ENCODE measurements at regions not wholly inside any gene's neighbourhood (a gene's known extent, or its start where the extent isn't known, plus 50 kb on each side); places are given as distances from the start of the nearest gene placed in this dataset.

DNA sequence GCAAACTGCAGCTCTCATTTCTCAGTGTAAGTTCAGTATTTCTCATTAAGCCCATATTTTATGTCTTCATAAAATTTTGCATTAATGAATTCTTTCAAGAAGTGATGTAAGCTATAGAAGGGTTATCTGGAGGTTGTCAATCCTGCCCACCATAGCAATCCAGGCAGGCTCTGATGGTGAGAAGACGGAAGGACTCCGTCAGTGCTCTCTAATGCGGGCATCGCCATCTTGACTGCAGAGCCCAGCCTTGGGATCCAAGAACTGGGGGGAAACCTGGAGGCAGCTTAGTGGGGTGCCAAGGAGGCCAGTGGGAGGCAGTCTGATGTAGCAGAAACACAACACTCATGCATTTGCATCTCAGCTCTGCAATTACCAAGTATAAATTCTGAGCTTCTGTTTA is 707.4 kb upstream of the NRP1 start:
- TF ChIP-seq CEBPB (IDR thresholded peaks at IDR 0.05) (no peak), YY1 (IDR thresholded peaks at IDR 0.05; ENCODE audit: low read depth) (no peak), CREB1 (IDR thresholded peaks at IDR 0.05; ENCODE audit: low read depth) (no peak), EP300 (IDR thresholded peaks at IDR 0.05; ENCODE audit: borderline replicate concordance) (no peak), RAD21 (IDR thresholded peaks at IDR 0.05; ENCODE audit: low read depth) (no peak), NFIC (IDR thresholded peaks at IDR 0.05) (no peak), EGR1 (IDR thresholded peaks at IDR 0.05) (no peak), TAF1 (IDR thresholded peaks at IDR 0.05; ENCODE audit: low read depth) (no peak), FOXM1 (IDR thresholded peaks at IDR 0.05; ENCODE audit: borderline replicate concordance, low read depth) (no peak)
- TF ChIP-seq, protein P1, sequence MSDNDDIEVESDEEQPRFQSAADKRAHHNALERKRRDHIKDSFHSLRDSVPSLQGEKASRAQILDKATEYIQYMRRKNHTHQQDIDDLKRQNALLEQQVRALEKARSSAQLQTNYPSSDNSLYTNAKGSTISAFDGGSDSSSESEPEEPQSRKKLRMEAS (IDR thresholded peaks at IDR 0.05), result no peak
- TF ChIP-seq, protein P2, sequence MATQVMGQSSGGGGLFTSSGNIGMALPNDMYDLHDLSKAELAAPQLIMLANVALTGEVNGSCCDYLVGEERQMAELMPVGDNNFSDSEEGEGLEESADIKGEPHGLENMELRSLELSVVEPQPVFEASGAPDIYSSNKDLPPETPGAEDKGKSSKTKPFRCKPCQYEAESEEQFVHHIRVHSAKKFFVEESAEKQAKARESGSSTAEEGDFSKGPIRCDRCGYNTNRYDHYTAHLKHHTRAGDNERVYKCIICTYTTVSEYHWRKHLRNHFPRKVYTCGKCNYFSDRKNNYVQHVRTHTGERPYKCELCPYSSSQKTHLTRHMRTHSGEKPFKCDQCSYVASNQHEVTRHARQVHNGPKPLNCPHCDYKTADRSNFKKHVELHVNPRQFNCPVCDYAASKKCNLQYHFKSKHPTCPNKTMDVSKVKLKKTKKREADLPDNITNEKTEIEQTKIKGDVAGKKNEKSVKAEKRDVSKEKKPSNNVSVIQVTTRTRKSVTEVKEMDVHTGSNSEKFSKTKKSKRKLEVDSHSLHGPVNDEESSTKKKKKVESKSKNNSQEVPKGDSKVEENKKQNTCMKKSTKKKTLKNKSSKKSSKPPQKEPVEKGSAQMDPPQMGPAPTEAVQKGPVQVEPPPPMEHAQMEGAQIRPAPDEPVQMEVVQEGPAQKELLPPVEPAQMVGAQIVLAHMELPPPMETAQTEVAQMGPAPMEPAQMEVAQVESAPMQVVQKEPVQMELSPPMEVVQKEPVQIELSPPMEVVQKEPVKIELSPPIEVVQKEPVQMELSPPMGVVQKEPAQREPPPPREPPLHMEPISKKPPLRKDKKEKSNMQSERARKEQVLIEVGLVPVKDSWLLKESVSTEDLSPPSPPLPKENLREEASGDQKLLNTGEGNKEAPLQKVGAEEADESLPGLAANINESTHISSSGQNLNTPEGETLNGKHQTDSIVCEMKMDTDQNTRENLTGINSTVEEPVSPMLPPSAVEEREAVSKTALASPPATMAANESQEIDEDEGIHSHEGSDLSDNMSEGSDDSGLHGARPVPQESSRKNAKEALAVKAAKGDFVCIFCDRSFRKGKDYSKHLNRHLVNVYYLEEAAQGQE (IDR thresholded peaks at IDR 0.05; ENCODE audit: low read depth), result no peak
